ENCODE measurements at regions not wholly inside any gene's neighbourhood (a gene's known extent, or its start where the extent isn't known, plus 50 kb on each side); places are given as distances from the start of the nearest gene placed in this dataset.
"Not testable (repeated sequence)": the region's sequence is repeated elsewhere in the genome, so short reads cannot be mapped to it uniquely, and the experiment has no call there.

- H3K4me3 ChIP-seq (ENCODE audit: low read depth, low read length), result no peak overlapping the region
- DNase-seq (ENCODE audit: low read depth), result no peak
- TF ChIP-seq CTCF (IDR thresholded peaks at IDR 0.05; ENCODE audit: insufficient read depth, low read length), result no peak
Measured at GRCh38 chr2:16385341-16385740, 280.3 kb downstream of the CYRIA start.

- no peak overlapping the region for H3K4me3 ChIP-seq (ENCODE audit: low read depth, low read length)
- no peak for TF ChIP-seq CTCF (IDR thresholded peaks at IDR 0.05; ENCODE audit: insufficient read depth, low read length)
- DNase-seq (ENCODE audit: low read depth), result no peak
Measured at GRCh38 chr2:16383411-16383810, 282.2 kb downstream of the CYRIA start.

- no peak overlapping the region for H3K4me3 ChIP-seq (ENCODE audit: low read depth, low read length)
- no peak for TF ChIP-seq CTCF (IDR thresholded peaks at IDR 0.05; ENCODE audit: insufficient read depth, low read length)
- DNase-seq (ENCODE audit: low read depth), result no peak
Measured at GRCh38 chr2:16382451-16382850, 283.2 kb downstream of the CYRIA start.

- DNase-seq (ENCODE audit: low read depth), result no peak
- TF ChIP-seq CTCF (IDR thresholded peaks at IDR 0.05; ENCODE audit: insufficient read depth, low read length), result no peak
- H3K4me3 ChIP-seq (ENCODE audit: low read depth, low read length), result no peak overlapping the region
Measured at GRCh38 chr2:16381511-16381910, 284.1 kb downstream of the CYRIA start.

GRCh38 chr2:16379901-16380300 is 285.7 kb downstream of the CYRIA start:
- DNase-seq (ENCODE audit: low read depth); H3K4me3 ChIP-seq (ENCODE audit: low read depth, low read length): not testable (repeated sequence)

GRCh38 chr2:16379061-16379460 is 286.6 kb downstream of the CYRIA start:
- not testable (repeated sequence) for H3K4me3 ChIP-seq (ENCODE audit: low read depth, low read length); DNase-seq (ENCODE audit: low read depth)

GRCh38 chr2:16378031-16378430 is 287.6 kb downstream of the CYRIA start:
- H3K4me3 ChIP-seq (ENCODE audit: low read depth, low read length), result no peak overlapping the region
- no peak for TF ChIP-seq CTCF (IDR thresholded peaks at IDR 0.05; ENCODE audit: insufficient read depth, low read length)
- DNase-seq (ENCODE audit: low read depth), result no peak

GRCh38 chr2:16375981-16376380 is 289.7 kb downstream of the CYRIA start:
- TF ChIP-seq CTCF (IDR thresholded peaks at IDR 0.05; ENCODE audit: insufficient read depth, low read length), result no peak
- DNase-seq (ENCODE audit: low read depth), result no peak

More at GRCh38 chr2:16375981-16376380, 289.7 kb downstream of the CYRIA start:
- no peak overlapping the region for H3K4me3 ChIP-seq (ENCODE audit: low read depth, low read length)

Data from fibroblast of the aortic adventitia (primary cell).